Smooth muscle cell (in vitro differentiated cells): ENCODE measurements at regions not wholly inside any gene's neighbourhood (a gene's known extent, or its start where the extent isn't known, plus 50 kb on each side); places are given as distances from the start of the nearest gene placed in this dataset.

ENCODE experiments used
- DNase-seq: peaks from one replicate; lab custom pipeline; 2025; ENCODE audit not compliant: unreplicated experiment; lab: John Stamatoyannopoulos, UW
- H2AFZ ChIP-seq: fragments of 200-600 bp; sonication (generic); 2 replicates; pipeline ENCODE4 v1.6.0; 2016; ENCODE audit warnings: antibody characterized with exemption, low read depth, mild to moderate bottlenecking
- H3F3A ChIP-seq: fragments of 200-600 bp; sonication (generic); 2 replicates; pipeline ENCODE4 v1.6.0; 2017; ENCODE audit warnings: antibody characterized with exemption, low read depth
- H3K27ac ChIP-seq: fragments of 200-600 bp; sonication (generic); 2 replicates; pipeline ENCODE4 v1.5.1; 2016; ENCODE audit warnings: low read depth, mild to moderate bottlenecking
- H3K27me3 ChIP-seq: fragments of 200-600 bp; sonication (generic); 2 replicates; pipeline ENCODE4 v1.6.1; 2016; ENCODE audit warnings: low read depth, mild to moderate bottlenecking
- H3K36me3 ChIP-seq: fragments of 200-600 bp; sonication (generic); 2 replicates; pipeline ENCODE4 v1.5.1; 2016; ENCODE audit warnings: low read depth
- H3K4me1 ChIP-seq: fragments of 200-600 bp; sonication (generic); 2 replicates; pipeline ENCODE4 v1.5.1; 2016; ENCODE audit warnings: low read depth
- H3K4me2 ChIP-seq: fragments of 200-600 bp; sonication (generic); 2 replicates; pipeline ENCODE4 v1.6.0; 2016; ENCODE audit warnings: mild to moderate bottlenecking
- H3K4me3 ChIP-seq: fragments of 200-600 bp; sonication (generic); 2 replicates; pipeline ENCODE4 v1.5.1; 2016; ENCODE audit warnings: mild to moderate bottlenecking
- H3K79me2 ChIP-seq: fragments of 200-600 bp; sonication (generic); 2 replicates; pipeline ENCODE4 v1.6.0; 2016; ENCODE audit warnings: low read depth, mild to moderate bottlenecking
- H3K9ac ChIP-seq: fragments of 200-600 bp; sonication (generic); 2 replicates; pipeline ENCODE4 v1.6.0; 2016; ENCODE audit warnings: low read depth
- H3K9me3 ChIP-seq: fragments of 200-600 bp; sonication (generic); replicated peaks from 2 replicates; pipeline ENCODE4 v1.5.1; 2016; ENCODE audit warnings: low read depth
- H4K20me1 ChIP-seq: fragments of 200-600 bp; sonication (generic); 2 replicates; pipeline ENCODE4 v1.6.0; 2016; ENCODE audit warnings: low read depth
- WGBS: methylation state at CpG from one replicate; pipeline ENCODE4 v1.1.7; 2016; ENCODE audit warnings: low lambda C conversion rate; 5-methylcytosine and 5-hydroxymethylcytosine counted together
- TF ChIP-seq, protein P1 (sequence below): fragments of 200-600 bp; sonication (generic); IDR thresholded peaks from 2 replicates; pipeline ENCODE4 v1.5.1; 2017; ENCODE audit warnings: borderline replicate concordance, mild to moderate bottlenecking, antibody characterized with exemption; ENCODE audit not compliant: insufficient read depth, poor library complexity, severe bottlenecking

- Histone ChIP-seq H3K4me1 (no peaks in the 10 kb centered on the region), H4K20me1 (no peaks in the 10 kb centered on the region), H3K27ac (no peak overlapping the region), H3K27me3 (no peaks in the 10 kb centered on the region), H2AFZ (no peak overlapping the region), H3K9ac (no peak overlapping the region), H3F3A (no peaks in the 10 kb centered on the region), H3K4me2 (no peak overlapping the region), H3K9me3 (no peaks in the 10 kb centered on the region), H3K79me2 (no peaks in the 10 kb centered on the region), H3K4me3 (no peak overlapping the region), H3K36me3 (no peaks in the 10 kb centered on the region)
- TF ChIP-seq, protein P1, sequence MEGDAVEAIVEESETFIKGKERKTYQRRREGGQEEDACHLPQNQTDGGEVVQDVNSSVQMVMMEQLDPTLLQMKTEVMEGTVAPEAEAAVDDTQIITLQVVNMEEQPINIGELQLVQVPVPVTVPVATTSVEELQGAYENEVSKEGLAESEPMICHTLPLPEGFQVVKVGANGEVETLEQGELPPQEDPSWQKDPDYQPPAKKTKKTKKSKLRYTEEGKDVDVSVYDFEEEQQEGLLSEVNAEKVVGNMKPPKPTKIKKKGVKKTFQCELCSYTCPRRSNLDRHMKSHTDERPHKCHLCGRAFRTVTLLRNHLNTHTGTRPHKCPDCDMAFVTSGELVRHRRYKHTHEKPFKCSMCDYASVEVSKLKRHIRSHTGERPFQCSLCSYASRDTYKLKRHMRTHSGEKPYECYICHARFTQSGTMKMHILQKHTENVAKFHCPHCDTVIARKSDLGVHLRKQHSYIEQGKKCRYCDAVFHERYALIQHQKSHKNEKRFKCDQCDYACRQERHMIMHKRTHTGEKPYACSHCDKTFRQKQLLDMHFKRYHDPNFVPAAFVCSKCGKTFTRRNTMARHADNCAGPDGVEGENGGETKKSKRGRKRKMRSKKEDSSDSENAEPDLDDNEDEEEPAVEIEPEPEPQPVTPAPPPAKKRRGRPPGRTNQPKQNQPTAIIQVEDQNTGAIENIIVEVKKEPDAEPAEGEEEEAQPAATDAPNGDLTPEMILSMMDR, result no peak
- WGBS, result 93% methylated on average over 12 of the region's 12 CpGs
- DNase-seq, result no peak
Observed at GRCh38 chr2:128477026-128477820, 158.6 kb upstream of the HS6ST1 start.

GRCh38 chr2:128477891-128478290 lies 159.2 kb upstream of the HS6ST1 start:
- Histone ChIP-seq H3K4me1 (no peaks in the 10 kb centered on the region), H2AFZ (no peak overlapping the region), H3K27ac (no peak overlapping the region), H3K9ac (no peak overlapping the region), H3K36me3 (no peaks in the 10 kb centered on the region), H3K27me3 (no peaks in the 10 kb centered on the region), H3K4me3 (no peak overlapping the region), H3F3A (no peaks in the 10 kb centered on the region), H4K20me1 (no peaks in the 10 kb centered on the region), H3K9me3 (no peaks in the 10 kb centered on the region), H3K79me2 (no peaks in the 10 kb centered on the region), H3K4me2 (no peak overlapping the region)
- no peak for DNase-seq
- 78% methylated on average over 2 of the region's 2 CpGs for WGBS
- TF ChIP-seq, protein P1, result no peak

DNA sequence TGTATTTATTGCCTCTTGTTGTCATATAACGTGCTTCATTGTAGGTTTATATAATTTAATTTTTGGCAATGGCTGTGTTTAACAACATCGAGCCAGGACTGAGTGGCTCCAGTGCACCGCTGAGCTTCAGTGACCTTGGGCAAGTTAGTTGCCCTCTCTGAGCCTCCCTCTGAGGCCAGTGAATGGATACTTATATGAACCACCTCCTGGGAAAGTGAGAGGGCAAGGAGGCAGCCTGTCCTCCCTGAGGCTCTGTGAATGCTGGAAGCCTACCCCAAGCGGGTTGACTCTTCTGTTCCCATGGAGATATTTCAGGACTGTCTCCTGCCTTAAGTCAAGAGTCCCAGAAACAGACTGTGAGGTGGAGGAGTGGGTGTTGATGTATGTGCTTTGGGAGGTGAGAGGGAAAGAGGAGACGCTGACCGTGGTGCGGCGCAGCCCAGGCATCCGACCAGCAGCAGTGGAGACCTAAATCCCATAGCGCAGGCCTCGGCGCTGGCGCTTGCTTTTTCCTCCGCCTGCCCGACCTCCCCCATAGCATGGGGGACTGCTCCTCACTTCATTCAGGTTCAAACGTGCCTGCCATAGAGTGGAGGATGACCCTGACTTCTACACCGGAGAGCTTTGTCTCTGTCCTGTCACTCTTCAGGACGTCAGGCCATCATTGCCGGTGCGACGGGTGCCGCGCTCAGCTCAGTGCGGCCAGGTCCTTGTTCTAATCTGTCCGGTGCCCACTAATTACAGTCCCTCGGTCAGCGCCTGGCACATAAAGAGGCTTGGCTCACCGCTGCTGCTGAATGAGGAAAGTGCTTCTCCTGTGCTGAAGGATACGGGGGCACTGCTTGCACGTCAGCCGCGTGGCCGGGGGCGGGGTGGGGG lies 167.3 kb upstream of the HS6ST1 start:
- 92% methylated on average over 34 of the region's 34 CpGs for WGBS
- no peak for DNase-seq
- no peaks in the 10 kb centered on the region for H4K20me1 ChIP-seq

More for the DNA sequence above, 167.3 kb upstream of the HS6ST1 start:
- Histone ChIP-seq H3K27ac (no peak overlapping the region), H3K27me3 (no peaks in the 10 kb centered on the region), H3K4me3 (no peak overlapping the region), H3K9me3 (no peaks in the 10 kb centered on the region), H3F3A (no peaks in the 10 kb centered on the region), H3K36me3 (no peaks in the 10 kb centered on the region), H3K4me2 (no peak overlapping the region), H3K9ac (no peak overlapping the region), H3K79me2 (no peaks in the 10 kb centered on the region), H3K4me1 (no peaks in the 10 kb centered on the region), H2AFZ (no peak overlapping the region)
- TF ChIP-seq, protein P1, result no peak
